ENCODE measurements at regions not wholly inside any gene's neighbourhood (a gene's known extent, or its start where the extent isn't known, plus 50 kb on each side); places are given as distances from the start of the nearest gene placed in this dataset.

- TF ChIP-seq POLR2A (IDR thresholded peaks at IDR 0.05) (no peak), POLR2AphosphoS5 (IDR thresholded peaks at IDR 0.05) (no peak), EP300 (IDR thresholded peaks at IDR 0.05) (no peak), CTCF (IDR thresholded peaks at IDR 0.05) (no peak)
- H3K36me3 ChIP-seq = no peaks in the 10 kb centered on the region
- 84 to 89% (median 88%) methylated on average over 4 of the region's 4 CpGs for WGBS, 5 donors
- no peak for DNase-seq
- H3K4me1 ChIP-seq = no peaks in the 10 kb centered on the region
- H3K27me3 ChIP-seq = no peaks in the 10 kb centered on the region
- H3K27ac ChIP-seq = no peak overlapping the region
- peaks cover 4 to 18% (median 12%) of the 10 kb centered on the region in 4 donors for H3K9me3 ChIP-seq
- intact Hi-C loops (cut with DNase I; ENCODE audit: low total_unique reads) = no loop called here
- no peak overlapping the region for H3K4me3 ChIP-seq
Observed at GRCh38 chr3:6549296-6549695, 311.6 kb upstream of the GRM7 start.

GRCh38 chr3:6551165-6551564 lies 309.8 kb upstream of the GRM7 start:
- Histone ChIP-seq H3K36me3 (no peaks in the 10 kb centered on the region), H3K27ac (no peak overlapping the region), H3K4me1 (no peaks in the 10 kb centered on the region), H3K9me3 (peaks cover 4 to 18% (median 12%) of the 10 kb centered on the region in 4 donors), H3K4me3 (no peak overlapping the region), H3K27me3 (no peaks in the 10 kb centered on the region)
- intact Hi-C loops (cut with DNase I; ENCODE audit: low total_unique reads) = no loop called here
- no peak for TF ChIP-seq POLR2AphosphoS5 (IDR thresholded peaks at IDR 0.05)
- no peak for TF ChIP-seq CTCF (IDR thresholded peaks at IDR 0.05)
- TF ChIP-seq EP300 (IDR thresholded peaks at IDR 0.05) = no peak
- TF ChIP-seq POLR2A (IDR thresholded peaks at IDR 0.05) = no peak
- no peak for DNase-seq
- 37 to 80% (median 69%) methylated on average over 2 of the region's 2 CpGs for WGBS, 5 donors

GRCh38 chr3:6560259-6560658 lies 300.7 kb upstream of the GRM7 start:
- DNase-seq = no peak
- no peaks in the 10 kb centered on the region for H3K9me3 ChIP-seq
- no peaks in the 10 kb centered on the region for H3K36me3 ChIP-seq
- H3K27ac ChIP-seq = no peak overlapping the region
- 80 to 86% (median 85%) methylated on average over 6 of the region's 6 CpGs for WGBS, 5 donors
- no peak overlapping the region for H3K4me3 ChIP-seq
- intact Hi-C loops (cut with DNase I; ENCODE audit: low total_unique reads) = no loop called here
- TF ChIP-seq POLR2A (IDR thresholded peaks at IDR 0.05) = no peak
- TF ChIP-seq POLR2AphosphoS5 (IDR thresholded peaks at IDR 0.05) = no peak
- no peak for TF ChIP-seq EP300 (IDR thresholded peaks at IDR 0.05)
- TF ChIP-seq CTCF (IDR thresholded peaks at IDR 0.05) = no peak
- no peaks in the 10 kb centered on the region for H3K4me1 ChIP-seq
- H3K27me3 ChIP-seq = no peaks in the 10 kb centered on the region

- H3K27ac ChIP-seq = no peak overlapping the region
- no peaks in the 10 kb centered on the region for H3K27me3 ChIP-seq
- H3K4me3 ChIP-seq = no peak overlapping the region
- no peak for DNase-seq
- TF ChIP-seq POLR2A (IDR thresholded peaks at IDR 0.05) = no peak
- no peak for TF ChIP-seq CTCF (IDR thresholded peaks at IDR 0.05)
- no peak for TF ChIP-seq POLR2AphosphoS5 (IDR thresholded peaks at IDR 0.05)
- no peak for TF ChIP-seq EP300 (IDR thresholded peaks at IDR 0.05)
- H3K9me3 ChIP-seq = no peaks in the 10 kb centered on the region
- H3K4me1 ChIP-seq = no peaks in the 10 kb centered on the region
- H3K36me3 ChIP-seq = no peaks in the 10 kb centered on the region
- intact Hi-C loops (cut with DNase I; ENCODE audit: low total_unique reads) = no loop called here
Observed at GRCh38 chr3:6567241-6567640, 293.7 kb upstream of the GRM7 start.

All from stomach (tissue), 8 donors.